SU-DHL-6 (cell line): ENCODE measurements at regions not wholly inside any gene's neighbourhood (a gene's known extent, or its start where the extent isn't known, plus 50 kb on each side); places are given as distances from the start of the nearest gene placed in this dataset.

Experiments used
- H2AFZ ChIP-seq: fragments of 200-600 bp; sonication (generic); 2 replicates; pipeline ENCODE4 v1.6.1; 2014; ENCODE audit warnings: low read depth, mild to moderate bottlenecking, moderate library complexity, mixed read lengths, antibody characterized with exemption, low read length; ENCODE audit not compliant: severe bottlenecking
- H3F3A ChIP-seq: fragments of 200-600 bp; shearing (Covaris generic); 2 replicates; pipeline ENCODE4 v1.6.0; 2016; ENCODE audit warnings: antibody characterized with exemption, mild to moderate bottlenecking; ENCODE audit not compliant: insufficient read depth
- H3K27ac ChIP-seq: fragments of 200-600 bp; sonication (generic); 2 replicates; pipeline ENCODE4 v1.5.1; 2016; ENCODE audit warnings: low read depth, mild to moderate bottlenecking, low read length, moderate library complexity, mixed read lengths
- H3K27me3 ChIP-seq: fragments of 200-600 bp; sonication (generic), shearing (Covaris generic); 2 replicates; pipeline ENCODE4 v1.6.0; 2014; ENCODE audit warnings: mild to moderate bottlenecking, low read length
- H3K36me3 ChIP-seq: fragments of 200-600 bp; sonication (generic); 2 replicates; pipeline ENCODE4 v1.6.1; 2014; ENCODE audit warnings: mild to moderate bottlenecking, low read length, mixed read lengths
- H3K4me2 ChIP-seq: fragments of 300-600, 200-600 bp; shearing (Covaris generic), sonication (generic); 2 replicates; pipeline ENCODE4 v1.6.0; 2014; ENCODE audit warnings: low read length, low read depth, mild to moderate bottlenecking; ENCODE audit not compliant: poor library complexity, severe bottlenecking
- H3K4me3 ChIP-seq: fragments of 200-600 bp; sonication (generic); 2 replicates; pipeline ENCODE4 v1.5.1; 2014; ENCODE audit warnings: antibody characterized with exemption, low read length, mild to moderate bottlenecking, mixed read lengths; ENCODE audit not compliant: insufficient read depth, poor library complexity, severe bottlenecking
- H3K79me2 ChIP-seq: fragments of 200-600 bp; sonication (generic); 2 replicates; pipeline ENCODE4 v1.6.1; 2014; ENCODE audit warnings: mild to moderate bottlenecking, low read length, moderate library complexity; ENCODE audit not compliant: insufficient read depth
- H3K9ac ChIP-seq: fragments of 200-600 bp; sonication (generic); 2 replicates; pipeline ENCODE4 v1.7.0; 2014; ENCODE audit warnings: mild to moderate bottlenecking, low read length
- H3K9me2 ChIP-seq: fragments of 200-600 bp; sonication (generic); replicated peaks from 2 replicates; pipeline ENCODE4 v1.6.1; 2014; ENCODE audit warnings: low read length; ENCODE audit not compliant: insufficient read depth
- H3K9me3 ChIP-seq: fragments of 200-600 bp; sonication (generic); 2 replicates; pipeline ENCODE4 v1.6.1; 2014; ENCODE audit warnings: low read length, mixed read lengths; ENCODE audit not compliant: insufficient read depth
- H4K20me1 ChIP-seq: fragments of 200-600 bp; sonication (generic); 2 replicates; pipeline ENCODE4 v1.6.1; 2014; ENCODE audit warnings: low read depth, mild to moderate bottlenecking, antibody characterized with exemption, low read length, moderate library complexity, mixed read lengths
- EZH2phosphoT487 ChIP-seq: fragments of 200-600 bp; sonication (generic), shearing (Covaris generic); conservative IDR thresholded peaks from 2 replicates; pipeline ENCODE4 v1.6.1; 2018; ENCODE audit warnings: mild to moderate bottlenecking, antibody characterized with exemption, low read length, moderate library complexity, mixed read lengths
- TF ChIP-seq, protein P1 (sequence below): fragments of 200-600 bp; sonication (generic); IDR thresholded peaks from one replicate; pipeline ENCODE4 v1.5.1; 2017; ENCODE audit warnings: antibody characterized with exemption, mild to moderate bottlenecking, low read length, moderate library complexity; ENCODE audit not compliant: insufficient read depth, poor library complexity, severe bottlenecking

- H4K20me1 ChIP-seq, result no peaks in the 10 kb centered on the region
- H3K9me2 ChIP-seq, result no peaks in the 10 kb centered on the region
- H3K27me3 ChIP-seq, result no peaks in the 10 kb centered on the region
- H3K4me3 ChIP-seq, result no peak overlapping the region
- H3K79me2 ChIP-seq, result no peaks in the 10 kb centered on the region
- H3K36me3 ChIP-seq, result no peaks in the 10 kb centered on the region
- H2AFZ ChIP-seq, result no peak overlapping the region
- H3K9ac ChIP-seq, result no peak overlapping the region
- TF ChIP-seq EZH2phosphoT487, result no peak
- TF ChIP-seq, protein P1, sequence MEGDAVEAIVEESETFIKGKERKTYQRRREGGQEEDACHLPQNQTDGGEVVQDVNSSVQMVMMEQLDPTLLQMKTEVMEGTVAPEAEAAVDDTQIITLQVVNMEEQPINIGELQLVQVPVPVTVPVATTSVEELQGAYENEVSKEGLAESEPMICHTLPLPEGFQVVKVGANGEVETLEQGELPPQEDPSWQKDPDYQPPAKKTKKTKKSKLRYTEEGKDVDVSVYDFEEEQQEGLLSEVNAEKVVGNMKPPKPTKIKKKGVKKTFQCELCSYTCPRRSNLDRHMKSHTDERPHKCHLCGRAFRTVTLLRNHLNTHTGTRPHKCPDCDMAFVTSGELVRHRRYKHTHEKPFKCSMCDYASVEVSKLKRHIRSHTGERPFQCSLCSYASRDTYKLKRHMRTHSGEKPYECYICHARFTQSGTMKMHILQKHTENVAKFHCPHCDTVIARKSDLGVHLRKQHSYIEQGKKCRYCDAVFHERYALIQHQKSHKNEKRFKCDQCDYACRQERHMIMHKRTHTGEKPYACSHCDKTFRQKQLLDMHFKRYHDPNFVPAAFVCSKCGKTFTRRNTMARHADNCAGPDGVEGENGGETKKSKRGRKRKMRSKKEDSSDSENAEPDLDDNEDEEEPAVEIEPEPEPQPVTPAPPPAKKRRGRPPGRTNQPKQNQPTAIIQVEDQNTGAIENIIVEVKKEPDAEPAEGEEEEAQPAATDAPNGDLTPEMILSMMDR, result no peak
- no peak overlapping the region for H3K27ac ChIP-seq
- H3F3A ChIP-seq, result no peaks in the 10 kb centered on the region
- no peaks in the 10 kb centered on the region for H3K9me3 ChIP-seq
- no peak overlapping the region for H3K4me2 ChIP-seq
These were observed 416.5 kb upstream of the RGMA start for GRCh38 chr15:93505506-93505905.

DNA sequence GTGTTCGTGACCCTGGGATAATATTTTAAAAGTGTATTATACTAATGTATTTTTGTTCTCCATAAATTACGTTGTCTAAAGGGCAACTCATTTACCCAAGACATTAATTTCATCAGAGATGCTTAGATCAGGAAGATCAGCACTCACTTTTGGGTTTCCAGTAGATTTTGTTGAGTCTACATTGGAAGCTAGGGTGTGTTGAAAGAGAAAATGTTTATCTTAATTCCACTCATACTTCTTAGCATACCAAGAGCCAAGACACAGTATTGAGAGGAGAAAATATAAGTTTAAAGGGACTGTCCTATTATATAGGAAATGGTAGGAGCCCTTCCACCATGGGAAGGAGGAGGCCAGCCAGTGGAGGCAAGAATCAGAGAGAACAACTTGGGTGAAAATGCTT lies 412.9 kb upstream of the RGMA start:
- H3K36me3 ChIP-seq, result no peaks in the 10 kb centered on the region
- H3K4me3 ChIP-seq, result no peak overlapping the region
- no peaks in the 10 kb centered on the region for H3K79me2 ChIP-seq
- H3K27ac ChIP-seq, result no peak overlapping the region
- no peak overlapping the region for H2AFZ ChIP-seq
- H3K9ac ChIP-seq, result no peak overlapping the region
- H3F3A ChIP-seq, result no peaks in the 10 kb centered on the region
- no peak overlapping the region for H3K4me2 ChIP-seq
- TF ChIP-seq EZH2phosphoT487, result no peak
- TF ChIP-seq, protein P1, result no peak
- no peaks in the 10 kb centered on the region for H3K27me3 ChIP-seq
- H4K20me1 ChIP-seq, result no peaks in the 10 kb centered on the region
- no peaks in the 10 kb centered on the region for H3K9me3 ChIP-seq
- H3K9me2 ChIP-seq, result no peaks in the 10 kb centered on the region

- Histone ChIP-seq H3K36me3 (no peaks in the 10 kb centered on the region), H3K27me3 (no peaks in the 10 kb centered on the region), H3K4me2 (no peak overlapping the region), H2AFZ (no peak overlapping the region), H4K20me1 (no peaks in the 10 kb centered on the region), H3K9me2 (no peaks in the 10 kb centered on the region), H3K27ac (no peak overlapping the region), H3K9me3 (no peaks in the 10 kb centered on the region), H3K4me3 (no peak overlapping the region), H3F3A (no peaks in the 10 kb centered on the region), H3K9ac (no peak overlapping the region), H3K79me2 (no peaks in the 10 kb centered on the region)
- TF ChIP-seq, protein P1, result no peak
- TF ChIP-seq EZH2phosphoT487, result no peak
These were observed 411.1 kb upstream of the RGMA start for GRCh38 chr15:93500155-93500554.

GRCh38 chr15:93497291-93497690 lies 408.3 kb upstream of the RGMA start:
- H3K4me3 ChIP-seq, result no peak overlapping the region
- no peak for TF ChIP-seq EZH2phosphoT487
- TF ChIP-seq, protein P1, result no peak
- H3K27me3 ChIP-seq, result no peaks in the 10 kb centered on the region
- H3K4me2 ChIP-seq, result no peak overlapping the region
- no peaks in the 10 kb centered on the region for H4K20me1 ChIP-seq
- no peaks in the 10 kb centered on the region for H3K9me2 ChIP-seq
- no peaks in the 10 kb centered on the region for H3K79me2 ChIP-seq
- H3K36me3 ChIP-seq, result no peaks in the 10 kb centered on the region
- no peaks in the 10 kb centered on the region for H3F3A ChIP-seq
- H3K9ac ChIP-seq, result no peak overlapping the region
- H2AFZ ChIP-seq, result no peak overlapping the region
- no peaks in the 10 kb centered on the region for H3K9me3 ChIP-seq
- H3K27ac ChIP-seq, result no peak overlapping the region
